WTC11 (cell line): ENCODE measurements at regions not wholly inside any gene's neighbourhood (a gene's known extent, or its start where the extent isn't known, plus 50 kb on each side); places are given as distances from the start of the nearest gene placed in this dataset.

Experiments
- ATAC-seq: fragments of 200-7000 bp; cut with Tn5 transposase; 2 replicates; pipeline ENCODE4 v1.10.0; 2021; ENCODE audit warnings: mild to moderate bottlenecking, moderate library complexity
- CTCF ChIA-PET: fragments of 300-600 bp; sonication (Branson Sonifier 250); formaldehyde crosslinking; loops from one replicate; lab custom pipeline; 2021; ENCODE audit warnings: antibody characterized with exemption; lab: Charles Lee
- POLR2A ChIA-PET: fragments of 350-600 bp; sonication (Branson Sonifier 250); formaldehyde crosslinking; loops from one replicate; lab custom pipeline; 2021; ENCODE audit warnings: antibody characterized with exemption; lab: Charles Lee
- DNase-seq: peaks from one replicate; pipeline ENCODE4 v3.0.0; 2021; ENCODE audit warnings: low spot score
- H3K27ac Mint-ChIP-seq: 2 replicates; pipeline ENCODE4 v1.8.0; 2021; ENCODE audit warnings: mixed read lengths
- H3K27me3 Mint-ChIP-seq: 2 replicates; pipeline ENCODE4 v1.8.0; 2021; ENCODE audit warnings: low read depth, mild to moderate bottlenecking, moderate library complexity, mixed read lengths
- H3K36me3 Mint-ChIP-seq: 2 replicates; pipeline ENCODE4 v1.8.0; 2021; ENCODE audit warnings: mixed read lengths
- H3K4me1 Mint-ChIP-seq: 2 replicates; pipeline ENCODE4 v1.8.0; 2022; ENCODE audit warnings: mixed read lengths
- H3K4me3 Mint-ChIP-seq: 2 replicates; pipeline ENCODE4 v1.8.0; 2021; ENCODE audit warnings: mild to moderate bottlenecking, moderate library complexity, mixed read lengths
- H3K9me3 Mint-ChIP-seq: 2 replicates; pipeline ENCODE4 v1.8.0; 2021; ENCODE audit warnings: mixed read lengths
- CREB1 ChIP-seq: sonication (generic); formaldehyde crosslinking; IDR thresholded peaks from 2 replicates; pipeline ENCODE4 v1.8.0; 2023; ENCODE audit warnings: mild to moderate bottlenecking, missing genetic modification reagents
- EMX1 ChIP-seq: fragments of 250-450 bp; sonication (Bioruptor Pico); IDR thresholded peaks from 2 replicates; pipeline ENCODE4 v1.8.0; 2021; ENCODE audit warnings: mild to moderate bottlenecking
- ETV6 ChIP-seq: sonication (generic); formaldehyde crosslinking; IDR thresholded peaks from 2 replicates; pipeline ENCODE4 v1.8.1; 2022; ENCODE audit warnings: mild to moderate bottlenecking, missing genetic modification reagents
- KAT7 ChIP-seq: sonication (generic); formaldehyde crosslinking; IDR thresholded peaks from 2 replicates; pipeline ENCODE4 v1.8.1; 2023; ENCODE audit warnings: missing genetic modification reagents, mild to moderate bottlenecking, borderline replicate concordance
- NR1H2 ChIP-seq: sonication (generic); formaldehyde crosslinking; IDR thresholded peaks from 2 replicates; pipeline ENCODE4 v1.9.0; 2021; ENCODE audit warnings: mild to moderate bottlenecking, moderate library complexity, missing genetic modification reagents
- RELA ChIP-seq: sonication (generic); formaldehyde crosslinking; IDR thresholded peaks from 2 replicates; pipeline ENCODE4 v1.8.1; 2022; ENCODE audit warnings: missing genetic modification reagents, mild to moderate bottlenecking, borderline replicate concordance
- SMAD4 ChIP-seq: sonication (generic); formaldehyde crosslinking; IDR thresholded peaks from 2 replicates; pipeline ENCODE4 v1.8.0; 2022; ENCODE audit warnings: mild to moderate bottlenecking, missing genetic modification reagents
- SOX15 ChIP-seq: fragments of 250-450 bp; sonication (Bioruptor Pico); IDR thresholded peaks from 2 replicates; pipeline ENCODE4 v1.9.0; 2021; ENCODE audit warnings: mild to moderate bottlenecking
- ZNF138 ChIP-seq: sonication (generic); formaldehyde crosslinking; conservative IDR thresholded peaks from 2 replicates; pipeline ENCODE4 v1.8.1; 2022; ENCODE audit warnings: mild to moderate bottlenecking, moderate library complexity, missing genetic modification reagents
- ZNF219 ChIP-seq: sonication (generic); formaldehyde crosslinking; IDR thresholded peaks from 2 replicates; pipeline ENCODE4 v1.8.0; 2023; ENCODE audit warnings: missing genetic modification reagents, mild to moderate bottlenecking, borderline replicate concordance
- ZNF317 ChIP-seq: sonication (generic); formaldehyde crosslinking; IDR thresholded peaks from 2 replicates; pipeline ENCODE4 v1.8.1; 2023; ENCODE audit warnings: low read depth, mild to moderate bottlenecking, moderate library complexity, missing genetic modification reagents, borderline replicate concordance
- TF ChIP-seq, protein P1 (sequence below): sonication (generic); formaldehyde crosslinking; IDR thresholded peaks from 2 replicates; pipeline ENCODE4 v1.8.1; 2023; ENCODE audit warnings: mild to moderate bottlenecking, missing genetic modification reagents
- TF ChIP-seq, protein P2 (sequence below): fragments of 250-450 bp; sonication (Bioruptor Pico); IDR thresholded peaks from 2 replicates; pipeline ENCODE4 v1.8.0; 2021; ENCODE audit warnings: mild to moderate bottlenecking
- TF ChIP-seq, protein P3 (sequence below): sonication (generic); formaldehyde crosslinking; IDR thresholded peaks from 2 replicates; pipeline ENCODE4 v1.8.0; 2022; ENCODE audit warnings: mild to moderate bottlenecking, missing genetic modification reagents
- TF ChIP-seq, protein P4 (sequence below): sonication (generic); formaldehyde crosslinking; IDR thresholded peaks from 2 replicates; pipeline ENCODE4 v1.8.1; 2023; ENCODE audit warnings: mild to moderate bottlenecking, moderate library complexity, missing genetic modification reagents
- TF ChIP-seq, protein P5 (sequence below): fragments of 250-450 bp; sonication (Bioruptor Pico); IDR thresholded peaks from 2 replicates; pipeline ENCODE4 v1.9.0; 2021; ENCODE audit warnings: mild to moderate bottlenecking, borderline replicate concordance
- TF ChIP-seq, protein P6 (sequence below): sonication (generic); formaldehyde crosslinking; IDR thresholded peaks from 2 replicates; pipeline ENCODE4 v1.8.1; 2023; ENCODE audit warnings: mild to moderate bottlenecking, missing genetic modification reagents
- TF ChIP-seq, protein P7 (sequence below): sonication (generic); formaldehyde crosslinking; IDR thresholded peaks from 2 replicates; pipeline ENCODE4 v1.8.0; 2022; ENCODE audit warnings: mild to moderate bottlenecking, missing genetic modification reagents
- TF ChIP-seq, protein P8 (sequence below): sonication (generic); formaldehyde crosslinking; IDR thresholded peaks from 2 replicates; pipeline ENCODE4 v1.8.1; 2022; ENCODE audit warnings: mild to moderate bottlenecking, missing genetic modification reagents, moderate library complexity, borderline replicate concordance

DNA sequence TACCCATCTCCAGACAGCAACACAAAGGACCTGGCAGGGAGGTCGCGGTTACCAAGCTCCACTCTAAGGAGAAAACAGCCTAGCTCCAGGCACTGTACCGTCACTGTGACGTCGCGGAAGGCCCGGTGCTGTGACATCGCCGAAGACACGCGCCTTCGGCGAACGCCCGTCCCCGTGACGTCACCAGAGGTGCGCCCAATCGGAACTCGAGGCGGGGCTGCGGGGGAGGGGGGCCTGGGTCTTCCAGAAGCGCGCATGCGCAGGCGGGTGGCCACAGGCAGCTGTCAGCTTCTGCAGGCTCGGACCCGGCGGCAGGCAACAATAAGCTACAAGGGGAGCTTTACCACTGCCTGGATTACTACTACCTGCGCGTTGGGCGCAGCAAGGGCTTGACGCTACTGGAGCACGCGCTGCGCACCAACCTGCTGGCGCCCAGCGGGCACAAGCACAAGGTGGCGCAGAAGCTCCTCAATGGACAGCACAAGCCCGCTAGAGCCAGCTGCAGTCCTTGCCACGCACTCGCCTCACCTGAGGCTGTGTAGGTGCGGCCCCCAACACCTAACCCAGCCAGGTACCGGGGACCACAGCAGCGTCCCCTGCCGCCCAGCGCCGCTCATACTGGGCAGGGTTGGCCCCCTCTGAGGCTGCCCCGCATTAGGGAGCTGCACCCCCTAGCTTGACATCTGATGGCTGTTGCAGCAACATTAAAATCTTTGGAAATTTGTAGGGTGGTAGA is 208.4 kb downstream of the TPST1 start:
- Mint-ChIP-seq H3K36me3 (no peaks in the 10 kb centered on the region), H3K27me3 (peaks cover 16% of the 10 kb centered on the region), H3K27ac (peak overlapping the region; percentile 74), H3K4me1 (peaks cover 12% of the 10 kb centered on the region; the same call in 1 of the 2 replicates), H3K4me3 (peak overlapping the region; percentile 67), H3K9me3 (peaks cover 4% of the 10 kb centered on the region)
- ChIA-PET CTCF (interaction anchor here (0.6 to 1.9 kb wide), 33 partner anchors 8 to 404 kb away, joined by 3 to 25 read pairs (median 3); partner anchors contain the start of genes CRCP and TPST1), POLR2A (interaction anchor here (0.5 to 1.4 kb wide), 5 partner anchors 77 to 383 kb away, joined by 3 to 10 read pairs (median 3); partner anchors contain the start of gene TPST1)
- ATAC-seq (peak; percentile 93), DNase-seq (peak; percentile 97)
- TF ChIP-seq CREB1 (CRISPR knock-in tag) (peak; percentile 97), ZNF317 (CRISPR knock-in tag) (0 out of 2 replicates have a peak, but pooled peaks have one; percentile 55), SOX15 (CRISPR knock-in tag) (no peak), SMAD4 (CRISPR knock-in tag) (peak; percentile 76; the same call in 1 of the 2 replicates), ETV6 (CRISPR knock-in tag) (peak; percentile 99), ZNF219 (CRISPR knock-in tag) (peak; percentile 70; the same call in 1 of the 2 replicates), KAT7 (CRISPR knock-in tag) (no peak), EMX1 (CRISPR knock-in tag) (no peak), NR1H2 (peak; percentile 82; the same call in 1 of the 2 replicates), ZNF138 (CRISPR knock-in tag) (peak; percentile 97), RELA (peak; percentile 96)
- TF ChIP-seq, protein P1, sequence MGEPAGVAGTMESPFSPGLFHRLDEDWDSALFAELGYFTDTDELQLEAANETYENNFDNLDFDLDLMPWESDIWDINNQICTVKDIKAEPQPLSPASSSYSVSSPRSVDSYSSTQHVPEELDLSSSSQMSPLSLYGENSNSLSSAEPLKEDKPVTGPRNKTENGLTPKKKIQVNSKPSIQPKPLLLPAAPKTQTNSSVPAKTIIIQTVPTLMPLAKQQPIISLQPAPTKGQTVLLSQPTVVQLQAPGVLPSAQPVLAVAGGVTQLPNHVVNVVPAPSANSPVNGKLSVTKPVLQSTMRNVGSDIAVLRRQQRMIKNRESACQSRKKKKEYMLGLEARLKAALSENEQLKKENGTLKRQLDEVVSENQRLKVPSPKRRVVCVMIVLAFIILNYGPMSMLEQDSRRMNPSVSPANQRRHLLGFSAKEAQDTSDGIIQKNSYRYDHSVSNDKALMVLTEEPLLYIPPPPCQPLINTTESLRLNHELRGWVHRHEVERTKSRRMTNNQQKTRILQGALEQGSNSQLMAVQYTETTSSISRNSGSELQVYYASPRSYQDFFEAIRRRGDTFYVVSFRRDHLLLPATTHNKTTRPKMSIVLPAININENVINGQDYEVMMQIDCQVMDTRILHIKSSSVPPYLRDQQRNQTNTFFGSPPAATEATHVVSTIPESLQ: peak; percentile 87; the same call in 1 of the 2 replicates
- TF ChIP-seq, protein P2, sequence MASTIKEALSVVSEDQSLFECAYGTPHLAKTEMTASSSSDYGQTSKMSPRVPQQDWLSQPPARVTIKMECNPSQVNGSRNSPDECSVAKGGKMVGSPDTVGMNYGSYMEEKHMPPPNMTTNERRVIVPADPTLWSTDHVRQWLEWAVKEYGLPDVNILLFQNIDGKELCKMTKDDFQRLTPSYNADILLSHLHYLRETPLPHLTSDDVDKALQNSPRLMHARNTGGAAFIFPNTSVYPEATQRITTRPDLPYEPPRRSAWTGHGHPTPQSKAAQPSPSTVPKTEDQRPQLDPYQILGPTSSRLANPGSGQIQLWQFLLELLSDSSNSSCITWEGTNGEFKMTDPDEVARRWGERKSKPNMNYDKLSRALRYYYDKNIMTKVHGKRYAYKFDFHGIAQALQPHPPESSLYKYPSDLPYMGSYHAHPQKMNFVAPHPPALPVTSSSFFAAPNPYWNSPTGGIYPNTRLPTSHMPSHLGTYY (CRISPR knock-in tag): no peak
- TF ChIP-seq, protein P3, sequence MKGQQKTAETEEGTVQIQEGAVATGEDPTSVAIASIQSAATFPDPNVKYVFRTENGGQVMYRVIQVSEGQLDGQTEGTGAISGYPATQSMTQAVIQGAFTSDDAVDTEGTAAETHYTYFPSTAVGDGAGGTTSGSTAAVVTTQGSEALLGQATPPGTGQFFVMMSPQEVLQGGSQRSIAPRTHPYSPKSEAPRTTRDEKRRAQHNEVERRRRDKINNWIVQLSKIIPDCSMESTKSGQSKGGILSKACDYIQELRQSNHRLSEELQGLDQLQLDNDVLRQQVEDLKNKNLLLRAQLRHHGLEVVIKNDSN (CRISPR knock-in tag): peak; percentile 85
- TF ChIP-seq, protein P4, sequence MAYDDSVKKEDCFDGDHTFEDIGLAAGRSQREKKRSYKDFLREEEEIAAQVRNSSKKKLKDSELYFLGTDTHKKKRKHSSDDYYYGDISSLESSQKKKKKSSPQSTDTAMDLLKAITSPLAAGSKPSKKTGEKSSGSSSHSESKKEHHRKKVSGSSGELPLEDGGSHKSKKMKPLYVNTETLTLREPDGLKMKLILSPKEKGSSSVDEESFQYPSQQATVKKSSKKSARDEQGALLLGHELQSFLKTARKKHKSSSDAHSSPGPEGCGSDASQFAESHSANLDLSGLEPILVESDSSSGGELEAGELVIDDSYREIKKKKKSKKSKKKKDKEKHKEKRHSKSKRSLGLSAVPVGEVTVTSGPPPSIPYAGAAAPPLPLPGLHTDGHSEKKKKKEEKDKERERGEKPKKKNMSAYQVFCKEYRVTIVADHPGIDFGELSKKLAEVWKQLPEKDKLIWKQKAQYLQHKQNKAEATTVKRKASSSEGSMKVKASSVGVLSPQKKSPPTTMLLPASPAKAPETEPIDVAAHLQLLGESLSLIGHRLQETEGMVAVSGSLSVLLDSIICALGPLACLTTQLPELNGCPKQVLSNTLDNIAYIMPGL (CRISPR knock-in tag): peak; percentile 58; the same call in 1 of the 2 replicates
- TF ChIP-seq, protein P5, sequence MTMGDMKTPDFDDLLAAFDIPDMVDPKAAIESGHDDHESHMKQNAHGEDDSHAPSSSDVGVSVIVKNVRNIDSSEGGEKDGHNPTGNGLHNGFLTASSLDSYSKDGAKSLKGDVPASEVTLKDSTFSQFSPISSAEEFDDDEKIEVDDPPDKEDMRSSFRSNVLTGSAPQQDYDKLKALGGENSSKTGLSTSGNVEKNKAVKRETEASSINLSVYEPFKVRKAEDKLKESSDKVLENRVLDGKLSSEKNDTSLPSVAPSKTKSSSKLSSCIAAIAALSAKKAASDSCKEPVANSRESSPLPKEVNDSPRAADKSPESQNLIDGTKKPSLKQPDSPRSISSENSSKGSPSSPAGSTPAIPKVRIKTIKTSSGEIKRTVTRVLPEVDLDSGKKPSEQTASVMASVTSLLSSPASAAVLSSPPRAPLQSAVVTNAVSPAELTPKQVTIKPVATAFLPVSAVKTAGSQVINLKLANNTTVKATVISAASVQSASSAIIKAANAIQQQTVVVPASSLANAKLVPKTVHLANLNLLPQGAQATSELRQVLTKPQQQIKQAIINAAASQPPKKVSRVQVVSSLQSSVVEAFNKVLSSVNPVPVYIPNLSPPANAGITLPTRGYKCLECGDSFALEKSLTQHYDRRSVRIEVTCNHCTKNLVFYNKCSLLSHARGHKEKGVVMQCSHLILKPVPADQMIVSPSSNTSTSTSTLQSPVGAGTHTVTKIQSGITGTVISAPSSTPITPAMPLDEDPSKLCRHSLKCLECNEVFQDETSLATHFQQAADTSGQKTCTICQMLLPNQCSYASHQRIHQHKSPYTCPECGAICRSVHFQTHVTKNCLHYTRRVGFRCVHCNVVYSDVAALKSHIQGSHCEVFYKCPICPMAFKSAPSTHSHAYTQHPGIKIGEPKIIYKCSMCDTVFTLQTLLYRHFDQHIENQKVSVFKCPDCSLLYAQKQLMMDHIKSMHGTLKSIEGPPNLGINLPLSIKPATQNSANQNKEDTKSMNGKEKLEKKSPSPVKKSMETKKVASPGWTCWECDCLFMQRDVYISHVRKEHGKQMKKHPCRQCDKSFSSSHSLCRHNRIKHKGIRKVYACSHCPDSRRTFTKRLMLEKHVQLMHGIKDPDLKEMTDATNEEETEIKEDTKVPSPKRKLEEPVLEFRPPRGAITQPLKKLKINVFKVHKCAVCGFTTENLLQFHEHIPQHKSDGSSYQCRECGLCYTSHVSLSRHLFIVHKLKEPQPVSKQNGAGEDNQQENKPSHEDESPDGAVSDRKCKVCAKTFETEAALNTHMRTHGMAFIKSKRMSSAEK (CRISPR knock-in tag): no peak
- TF ChIP-seq, protein P6, sequence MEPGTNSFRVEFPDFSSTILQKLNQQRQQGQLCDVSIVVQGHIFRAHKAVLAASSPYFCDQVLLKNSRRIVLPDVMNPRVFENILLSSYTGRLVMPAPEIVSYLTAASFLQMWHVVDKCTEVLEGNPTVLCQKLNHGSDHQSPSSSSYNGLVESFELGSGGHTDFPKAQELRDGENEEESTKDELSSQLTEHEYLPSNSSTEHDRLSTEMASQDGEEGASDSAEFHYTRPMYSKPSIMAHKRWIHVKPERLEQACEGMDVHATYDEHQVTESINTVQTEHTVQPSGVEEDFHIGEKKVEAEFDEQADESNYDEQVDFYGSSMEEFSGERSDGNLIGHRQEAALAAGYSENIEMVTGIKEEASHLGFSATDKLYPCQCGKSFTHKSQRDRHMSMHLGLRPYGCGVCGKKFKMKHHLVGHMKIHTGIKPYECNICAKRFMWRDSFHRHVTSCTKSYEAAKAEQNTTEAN (CRISPR knock-in tag): peak; percentile 89
- TF ChIP-seq, protein P7, sequence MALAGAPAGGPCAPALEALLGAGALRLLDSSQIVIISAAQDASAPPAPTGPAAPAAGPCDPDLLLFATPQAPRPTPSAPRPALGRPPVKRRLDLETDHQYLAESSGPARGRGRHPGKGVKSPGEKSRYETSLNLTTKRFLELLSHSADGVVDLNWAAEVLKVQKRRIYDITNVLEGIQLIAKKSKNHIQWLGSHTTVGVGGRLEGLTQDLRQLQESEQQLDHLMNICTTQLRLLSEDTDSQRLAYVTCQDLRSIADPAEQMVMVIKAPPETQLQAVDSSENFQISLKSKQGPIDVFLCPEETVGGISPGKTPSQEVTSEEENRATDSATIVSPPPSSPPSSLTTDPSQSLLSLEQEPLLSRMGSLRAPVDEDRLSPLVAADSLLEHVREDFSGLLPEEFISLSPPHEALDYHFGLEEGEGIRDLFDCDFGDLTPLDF: peak; percentile 98
- TF ChIP-seq, protein P8, sequence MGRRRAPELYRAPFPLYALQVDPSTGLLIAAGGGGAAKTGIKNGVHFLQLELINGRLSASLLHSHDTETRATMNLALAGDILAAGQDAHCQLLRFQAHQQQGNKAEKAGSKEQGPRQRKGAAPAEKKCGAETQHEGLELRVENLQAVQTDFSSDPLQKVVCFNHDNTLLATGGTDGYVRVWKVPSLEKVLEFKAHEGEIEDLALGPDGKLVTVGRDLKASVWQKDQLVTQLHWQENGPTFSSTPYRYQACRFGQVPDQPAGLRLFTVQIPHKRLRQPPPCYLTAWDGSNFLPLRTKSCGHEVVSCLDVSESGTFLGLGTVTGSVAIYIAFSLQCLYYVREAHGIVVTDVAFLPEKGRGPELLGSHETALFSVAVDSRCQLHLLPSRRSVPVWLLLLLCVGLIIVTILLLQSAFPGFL: no peak
